ENCODE measurements at regions not wholly inside any gene's neighbourhood (a gene's known extent, or its start where the extent isn't known, plus 50 kb on each side); places are given as distances from the start of the nearest gene placed in this dataset.
"Not testable (repeated sequence)": the region's sequence is repeated elsewhere in the genome, so short reads cannot be mapped to it uniquely, and the experiment has no call there.

DNA sequence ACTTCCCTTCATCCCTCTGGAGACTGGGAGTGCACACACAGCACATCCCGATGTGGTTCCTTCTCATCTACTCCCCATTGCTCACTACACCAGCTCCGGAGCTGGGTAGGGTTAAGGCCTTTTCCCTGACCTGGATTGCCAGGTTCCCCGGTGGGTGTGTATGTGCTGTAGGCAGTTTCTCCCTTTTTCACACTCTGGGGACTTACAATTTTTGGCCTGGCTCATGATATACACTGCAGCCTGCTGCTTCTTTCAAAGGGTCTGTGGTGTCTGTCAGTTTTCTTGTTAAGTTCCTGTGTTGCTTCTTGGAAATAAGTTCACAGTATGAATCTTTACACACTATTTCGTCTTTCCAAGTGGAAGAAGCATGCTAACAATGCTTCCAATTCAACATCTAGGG lies 405.5 kb downstream of the UTRN start:
- no peak for DNase-seq
- no peak overlapping the region for H3K4me3 ChIP-seq (ENCODE audit: insufficient read depth, low read depth, low read length, poor library complexity, severe bottlenecking)
- no peaks in the 10 kb centered on the region for H3K4me1 ChIP-seq (ENCODE audit: control insufficient read depth, insufficient read depth, low read length, poor library complexity, severe bottlenecking)
- no peaks in the 10 kb centered on the region for H3K27me3 ChIP-seq (replicated peaks; ENCODE audit: control insufficient read depth, insufficient read depth, low read length, poor library complexity, severe bottlenecking)
- no peak overlapping the region for H3K27ac ChIP-seq (ENCODE audit: insufficient read depth, low read length, poor library complexity, severe bottlenecking)
- H3K9me3 ChIP-seq (ENCODE audit: control insufficient read depth, low read length) = peaks cover 6% of the 10 kb centered on the region
- peaks cover 10% of the 10 kb centered on the region for H3K36me3 ChIP-seq (ENCODE audit: control insufficient read depth, insufficient read depth, low read length)

DNA sequence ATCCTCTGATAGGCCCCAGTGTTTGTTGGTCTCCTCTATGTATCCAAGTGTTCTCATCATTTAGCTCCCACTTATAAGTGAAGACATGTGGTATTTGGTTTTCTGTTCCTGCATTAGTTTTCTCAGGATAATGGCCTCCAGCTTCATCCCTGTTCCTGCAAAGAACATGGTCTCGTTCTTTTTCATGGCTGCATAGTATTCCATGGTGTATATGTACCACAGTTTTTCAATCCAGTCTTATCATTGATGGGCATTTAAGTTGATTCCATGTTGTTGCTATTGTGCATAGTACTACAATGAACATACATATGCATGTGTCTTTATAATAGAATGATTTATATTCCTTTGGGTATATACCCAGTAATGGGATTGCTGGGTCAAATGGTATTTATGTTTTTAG lies 406.9 kb downstream of the UTRN start:
- H3K36me3 ChIP-seq (ENCODE audit: control insufficient read depth, insufficient read depth, low read length) = peaks cover 10% of the 10 kb centered on the region
- DNase-seq = not testable (repeated sequence)

DNA sequence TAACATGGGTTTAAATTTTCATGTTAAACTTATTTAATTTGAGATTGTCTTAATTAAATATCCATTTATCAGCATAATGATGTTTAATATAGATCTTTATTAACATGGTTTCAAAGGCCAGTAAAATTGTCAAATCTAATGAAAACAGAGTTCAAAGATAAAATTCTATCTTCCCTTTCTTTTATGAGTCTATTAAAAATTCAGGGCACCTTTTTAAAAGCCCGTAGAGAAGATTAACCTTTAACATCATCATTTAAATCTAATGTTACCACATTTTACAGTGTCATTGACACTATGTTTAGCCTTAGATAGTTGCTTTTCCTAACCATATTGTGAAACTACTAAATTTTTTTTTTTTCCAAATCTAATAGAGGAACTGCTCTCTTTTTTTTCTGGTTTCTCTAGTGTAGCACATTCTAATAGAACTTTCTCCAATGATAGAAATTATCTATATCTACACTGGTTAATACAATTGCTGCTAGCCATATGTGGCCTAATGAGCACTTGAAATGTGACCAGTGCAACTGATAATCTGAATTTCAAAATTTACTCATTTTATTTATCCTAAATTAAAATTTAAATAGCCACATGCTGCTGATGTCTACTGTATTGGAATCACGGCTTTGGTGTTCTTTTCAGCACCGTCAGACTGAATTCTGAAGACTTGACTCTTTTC lies 410.9 kb downstream of the UTRN start:
- Histone ChIP-seq H3K4me1 (ENCODE audit: control insufficient read depth, insufficient read depth, low read length, poor library complexity, severe bottlenecking) (no peaks in the 10 kb centered on the region), H3K27ac (ENCODE audit: insufficient read depth, low read length, poor library complexity, severe bottlenecking) (no peak overlapping the region), H3K9me3 (ENCODE audit: control insufficient read depth, low read length) (no peaks in the 10 kb centered on the region), H3K36me3 (ENCODE audit: control insufficient read depth, insufficient read depth, low read length) (peaks cover 3% of the 10 kb centered on the region), H3K4me3 (ENCODE audit: insufficient read depth, low read depth, low read length, poor library complexity, severe bottlenecking) (no peak overlapping the region), H3K27me3 (replicated peaks; ENCODE audit: control insufficient read depth, insufficient read depth, low read length, poor library complexity, severe bottlenecking) (no peaks in the 10 kb centered on the region)
- no peak for DNase-seq

More for the DNA sequence above, 406.9 kb downstream of the UTRN start:
- not testable (repeated sequence) for H3K27ac ChIP-seq (ENCODE audit: insufficient read depth, low read length, poor library complexity, severe bottlenecking); H3K27me3 ChIP-seq (replicated peaks; ENCODE audit: control insufficient read depth, insufficient read depth, low read length, poor library complexity, severe bottlenecking); H3K4me1 ChIP-seq (ENCODE audit: control insufficient read depth, insufficient read depth, low read length, poor library complexity, severe bottlenecking); H3K4me3 ChIP-seq (ENCODE audit: insufficient read depth, low read depth, low read length, poor library complexity, severe bottlenecking); H3K9me3 ChIP-seq (ENCODE audit: control insufficient read depth, low read length)

DNA sequence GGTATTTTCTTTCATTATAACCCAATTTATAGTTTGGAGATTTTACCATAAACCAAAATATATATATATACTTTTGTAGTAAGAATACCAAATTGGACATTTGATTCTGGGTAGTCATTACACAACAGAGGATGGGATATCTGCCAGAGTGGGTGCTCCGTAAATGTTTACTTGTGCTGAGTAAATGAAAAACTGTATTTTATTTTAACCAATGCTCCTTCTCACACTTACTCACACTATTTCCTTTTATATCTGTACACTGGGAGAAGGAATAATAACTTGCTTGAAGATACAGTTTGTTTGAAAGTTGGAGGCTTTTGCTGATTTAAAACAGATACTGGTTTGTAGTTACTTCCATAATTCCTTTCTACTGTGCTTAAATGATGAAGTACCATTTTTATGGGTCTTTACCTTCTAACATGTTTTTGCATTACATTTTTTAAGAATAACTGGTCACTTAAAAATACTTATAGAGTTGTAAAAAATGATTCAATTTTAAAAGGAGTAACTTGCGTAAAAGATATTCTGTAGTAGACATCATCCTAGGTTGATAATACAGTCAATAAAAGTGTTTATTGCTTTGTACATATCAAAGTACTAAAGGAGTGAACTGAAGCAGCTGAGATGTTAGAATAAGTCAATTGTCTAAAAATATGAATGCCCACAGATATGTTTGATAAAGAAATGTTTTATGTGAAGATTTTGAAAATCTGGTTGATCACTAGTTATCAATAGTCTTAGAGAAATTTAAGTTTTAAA lies 411.7 kb downstream of the UTRN start:
- H3K27ac ChIP-seq (ENCODE audit: insufficient read depth, low read length, poor library complexity, severe bottlenecking) = no peak overlapping the region
- peaks cover 3% of the 10 kb centered on the region for H3K36me3 ChIP-seq (ENCODE audit: control insufficient read depth, insufficient read depth, low read length)
- no peaks in the 10 kb centered on the region for H3K9me3 ChIP-seq (ENCODE audit: control insufficient read depth, low read length)
- H3K4me1 ChIP-seq (ENCODE audit: control insufficient read depth, insufficient read depth, low read length, poor library complexity, severe bottlenecking) = no peaks in the 10 kb centered on the region
- H3K4me3 ChIP-seq (ENCODE audit: insufficient read depth, low read depth, low read length, poor library complexity, severe bottlenecking) = no peak overlapping the region
- no peak for DNase-seq
- no peaks in the 10 kb centered on the region for H3K27me3 ChIP-seq (replicated peaks; ENCODE audit: control insufficient read depth, insufficient read depth, low read length, poor library complexity, severe bottlenecking)

DNA sequence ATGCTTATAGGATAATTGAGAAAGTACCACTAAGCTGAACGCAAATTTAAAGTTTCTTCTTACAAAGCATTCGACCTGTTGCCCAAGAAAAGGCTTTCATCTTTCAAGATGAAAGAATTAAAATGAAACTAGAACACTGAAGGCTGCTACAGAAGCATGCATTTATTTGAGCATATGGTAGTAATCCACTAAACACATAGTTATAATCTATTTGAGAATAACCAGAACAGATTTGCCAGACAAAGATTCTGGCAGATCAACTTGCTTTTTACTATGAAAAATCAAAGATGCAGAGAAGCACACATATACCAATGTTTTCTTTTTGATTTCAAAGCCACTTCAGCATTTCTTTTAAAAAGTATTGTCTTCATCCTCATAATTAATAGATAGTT lies 412.2 kb downstream of the UTRN start:
- Histone ChIP-seq H3K36me3 (ENCODE audit: control insufficient read depth, insufficient read depth, low read length) (peaks cover 2% of the 10 kb centered on the region), H3K4me1 (ENCODE audit: control insufficient read depth, insufficient read depth, low read length, poor library complexity, severe bottlenecking) (no peaks in the 10 kb centered on the region), H3K27me3 (replicated peaks; ENCODE audit: control insufficient read depth, insufficient read depth, low read length, poor library complexity, severe bottlenecking) (no peaks in the 10 kb centered on the region), H3K9me3 (ENCODE audit: control insufficient read depth, low read length) (no peaks in the 10 kb centered on the region), H3K27ac (ENCODE audit: insufficient read depth, low read length, poor library complexity, severe bottlenecking) (no peak overlapping the region), H3K4me3 (ENCODE audit: insufficient read depth, low read depth, low read length, poor library complexity, severe bottlenecking) (no peak overlapping the region)
- DNase-seq = no peak

DNA sequence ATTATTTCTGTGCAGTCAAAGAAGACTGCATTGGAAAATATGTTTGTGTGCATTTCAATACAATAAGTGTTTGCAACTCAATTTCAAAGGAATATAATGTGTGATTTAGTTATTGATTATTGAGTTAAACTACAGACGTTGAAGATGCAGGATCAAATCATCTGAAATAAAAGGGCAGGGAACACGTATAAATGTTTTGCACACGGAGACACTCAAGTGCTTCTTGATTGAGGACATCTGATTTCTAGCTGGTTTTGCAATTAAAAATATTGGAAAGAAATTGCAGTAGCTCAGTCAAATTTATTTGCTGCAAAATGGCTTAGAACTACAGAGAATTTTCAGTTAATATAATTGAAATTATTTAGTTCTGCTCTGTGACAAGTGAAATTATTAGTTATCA lies 412.7 kb downstream of the UTRN start:
- no peak for DNase-seq
- Histone ChIP-seq H3K36me3 (ENCODE audit: control insufficient read depth, insufficient read depth, low read length) (peaks cover 2% of the 10 kb centered on the region), H3K9me3 (ENCODE audit: control insufficient read depth, low read length) (no peaks in the 10 kb centered on the region), H3K4me1 (ENCODE audit: control insufficient read depth, insufficient read depth, low read length, poor library complexity, severe bottlenecking) (no peaks in the 10 kb centered on the region), H3K27ac (ENCODE audit: insufficient read depth, low read length, poor library complexity, severe bottlenecking) (no peak overlapping the region), H3K4me3 (ENCODE audit: insufficient read depth, low read depth, low read length, poor library complexity, severe bottlenecking) (no peak overlapping the region), H3K27me3 (replicated peaks; ENCODE audit: control insufficient read depth, insufficient read depth, low read length, poor library complexity, severe bottlenecking) (no peaks in the 10 kb centered on the region)

DNA sequence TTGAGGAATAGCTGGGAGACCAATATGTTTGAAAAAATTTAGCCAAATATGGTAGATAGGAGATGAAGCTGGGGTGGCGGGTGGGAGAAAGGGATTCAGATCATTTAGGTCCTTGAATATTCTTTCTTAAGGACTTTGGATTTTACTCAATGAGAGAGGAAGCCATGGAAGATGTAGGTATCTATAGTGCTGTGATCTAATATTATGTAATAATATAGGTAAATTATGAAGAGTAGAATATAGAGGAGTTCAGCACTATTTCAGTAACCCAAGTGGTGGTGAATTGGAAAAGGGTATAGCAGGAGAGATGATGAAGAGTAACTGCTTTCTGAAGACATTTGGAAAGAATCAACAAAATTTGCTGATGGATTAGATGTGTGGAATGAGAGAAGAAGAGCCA lies 417.6 kb downstream of the UTRN start:
- H3K27ac ChIP-seq (ENCODE audit: insufficient read depth, low read length, poor library complexity, severe bottlenecking) = no peak overlapping the region
- peaks cover 2% of the 10 kb centered on the region for H3K36me3 ChIP-seq (ENCODE audit: control insufficient read depth, insufficient read depth, low read length)

DNA sequence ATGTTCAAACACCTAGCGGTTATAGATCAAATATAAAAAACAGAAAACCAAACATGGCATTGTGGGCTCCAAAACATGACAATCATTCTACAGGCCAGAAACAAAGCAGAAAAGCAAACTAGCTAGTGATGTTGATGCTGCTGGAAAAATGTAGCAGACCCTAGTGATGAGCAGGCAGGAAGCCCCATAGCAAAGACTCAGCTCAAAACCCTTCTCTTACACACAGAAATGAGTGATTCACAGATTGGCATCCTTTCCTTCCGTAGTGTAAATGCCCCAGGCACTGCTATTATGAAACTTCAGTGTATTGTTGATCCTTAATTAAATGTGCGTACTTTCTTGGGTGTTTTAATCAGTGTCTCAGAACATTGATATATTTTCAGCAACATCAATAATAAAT lies 425.1 kb downstream of the UTRN start:
- no peak for DNase-seq
- no peaks in the 10 kb centered on the region for H3K9me3 ChIP-seq (ENCODE audit: control insufficient read depth, low read length)
- no peaks in the 10 kb centered on the region for H3K36me3 ChIP-seq (ENCODE audit: control insufficient read depth, insufficient read depth, low read length)
- no peaks in the 10 kb centered on the region for H3K4me1 ChIP-seq (ENCODE audit: control insufficient read depth, insufficient read depth, low read length, poor library complexity, severe bottlenecking)
- H3K4me3 ChIP-seq (ENCODE audit: insufficient read depth, low read depth, low read length, poor library complexity, severe bottlenecking) = no peak overlapping the region
- H3K27ac ChIP-seq (ENCODE audit: insufficient read depth, low read length, poor library complexity, severe bottlenecking) = no peak overlapping the region
- H3K27me3 ChIP-seq (replicated peaks; ENCODE audit: control insufficient read depth, insufficient read depth, low read length, poor library complexity, severe bottlenecking) = no peaks in the 10 kb centered on the region

More for the DNA sequence above, 417.6 kb downstream of the UTRN start:
- no peak for DNase-seq
- Histone ChIP-seq H3K4me1 (ENCODE audit: control insufficient read depth, insufficient read depth, low read length, poor library complexity, severe bottlenecking) (no peaks in the 10 kb centered on the region), H3K9me3 (ENCODE audit: control insufficient read depth, low read length) (no peaks in the 10 kb centered on the region), H3K4me3 (ENCODE audit: insufficient read depth, low read depth, low read length, poor library complexity, severe bottlenecking) (no peak overlapping the region), H3K27me3 (replicated peaks; ENCODE audit: control insufficient read depth, insufficient read depth, low read length, poor library complexity, severe bottlenecking) (no peaks in the 10 kb centered on the region)

DNA sequence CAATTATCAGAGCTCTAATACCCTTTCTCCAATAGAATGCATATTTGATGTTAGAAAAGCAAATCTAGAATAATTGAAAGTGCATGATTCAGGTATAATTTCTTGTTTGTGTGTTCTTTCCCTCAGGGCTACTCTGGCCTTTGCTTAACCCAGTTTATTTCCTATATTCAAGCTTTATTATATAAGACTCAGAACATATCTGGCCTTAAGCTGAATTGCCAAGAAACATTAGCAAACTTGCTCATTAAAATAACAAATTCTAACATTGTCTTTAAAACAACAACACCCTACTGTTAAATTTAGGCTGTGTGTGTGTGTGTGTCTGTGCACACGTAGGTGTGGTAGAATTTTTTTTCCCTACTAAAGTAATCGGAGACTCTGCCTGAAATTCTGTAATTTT lies 426.5 kb downstream of the UTRN start:
- Histone ChIP-seq H3K27ac (ENCODE audit: insufficient read depth, low read length, poor library complexity, severe bottlenecking) (no peak overlapping the region), H3K36me3 (ENCODE audit: control insufficient read depth, insufficient read depth, low read length) (no peaks in the 10 kb centered on the region), H3K9me3 (ENCODE audit: control insufficient read depth, low read length) (no peaks in the 10 kb centered on the region), H3K4me3 (ENCODE audit: insufficient read depth, low read depth, low read length, poor library complexity, severe bottlenecking) (no peak overlapping the region), H3K27me3 (replicated peaks; ENCODE audit: control insufficient read depth, insufficient read depth, low read length, poor library complexity, severe bottlenecking) (no peaks in the 10 kb centered on the region), H3K4me1 (ENCODE audit: control insufficient read depth, insufficient read depth, low read length, poor library complexity, severe bottlenecking) (no peaks in the 10 kb centered on the region)
- DNase-seq = no peak

DNA sequence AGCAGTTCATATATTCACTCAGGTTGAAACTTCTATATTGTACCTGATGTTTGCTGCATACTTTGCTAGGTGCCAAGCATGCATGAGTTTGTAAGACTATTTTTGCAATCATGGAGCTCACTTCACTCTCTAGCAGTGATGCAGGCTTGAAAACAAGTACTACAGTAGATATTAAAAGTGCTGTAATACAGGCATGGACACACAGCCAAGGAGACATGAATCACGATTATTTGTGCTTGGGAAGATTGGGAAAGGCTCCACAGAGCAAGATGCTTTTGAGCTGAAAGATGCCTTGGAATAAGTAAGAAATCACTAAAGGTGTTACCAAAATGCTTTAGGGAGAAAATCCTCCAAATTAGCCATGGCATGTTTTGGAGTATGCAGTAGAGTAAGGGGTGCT lies 427.4 kb downstream of the UTRN start:
- Histone ChIP-seq H3K4me1 (ENCODE audit: control insufficient read depth, insufficient read depth, low read length, poor library complexity, severe bottlenecking) (no peaks in the 10 kb centered on the region), H3K27ac (ENCODE audit: insufficient read depth, low read length, poor library complexity, severe bottlenecking) (no peak overlapping the region), H3K9me3 (ENCODE audit: control insufficient read depth, low read length) (no peaks in the 10 kb centered on the region), H3K36me3 (ENCODE audit: control insufficient read depth, insufficient read depth, low read length) (no peaks in the 10 kb centered on the region), H3K27me3 (replicated peaks; ENCODE audit: control insufficient read depth, insufficient read depth, low read length, poor library complexity, severe bottlenecking) (no peaks in the 10 kb centered on the region), H3K4me3 (ENCODE audit: insufficient read depth, low read depth, low read length, poor library complexity, severe bottlenecking) (no peak overlapping the region)
- DNase-seq = no peak

Data from effector memory CD4-positive, alpha-beta T cell (primary cell).